WERI-Rb-1 (cell line): ENCODE measurements at regions not wholly inside any gene's neighbourhood (a gene's known extent, or its start where the extent isn't known, plus 50 kb on each side); places are given as distances from the start of the nearest gene placed in this dataset.

ENCODE experiments used
- DNase-seq: peaks from one replicate; pipeline ENCODE4 v3.0.0-alpha.2; 2020
- H3K27ac ChIP-seq: fragments of 250-450 bp; sonication (Bioruptor Pico); 2 replicates; pipeline ENCODE4 v1.5.1; 2020; ENCODE audit warnings: mild to moderate bottlenecking, moderate library complexity
- H3K27me3 ChIP-seq: fragments of 250-450 bp; sonication (Bioruptor Pico); 2 replicates; pipeline ENCODE4 v1.5.1; 2021; ENCODE audit warnings: mild to moderate bottlenecking, low read depth, moderate library complexity; ENCODE audit not compliant: insufficient read depth, severe bottlenecking
- H3K36me3 ChIP-seq: fragments of 250-450 bp; sonication (Bioruptor Pico); 2 replicates; pipeline ENCODE4 v1.5.1; 2020; ENCODE audit warnings: mild to moderate bottlenecking, moderate library complexity
- H3K4me3 ChIP-seq: 2 replicates; pipeline ENCODE4 v1.5.1; 2011; ENCODE audit warnings: low read depth, mild to moderate bottlenecking, control low read depth, low read length
- H3K9me3 ChIP-seq: fragments of 250-450 bp; sonication (Bioruptor Pico); 2 replicates; pipeline ENCODE4 v1.5.1; 2021; ENCODE audit warnings: mild to moderate bottlenecking, moderate library complexity; ENCODE audit not compliant: severe bottlenecking
- TF ChIP-seq, protein P1 (sequence below): IDR thresholded peaks from 2 replicates; pipeline ENCODE4 v1.5.1; 2011; ENCODE audit warnings: low read depth, mild to moderate bottlenecking, control low read depth, inconsistent platforms, low read length

- TF ChIP-seq, protein P1, sequence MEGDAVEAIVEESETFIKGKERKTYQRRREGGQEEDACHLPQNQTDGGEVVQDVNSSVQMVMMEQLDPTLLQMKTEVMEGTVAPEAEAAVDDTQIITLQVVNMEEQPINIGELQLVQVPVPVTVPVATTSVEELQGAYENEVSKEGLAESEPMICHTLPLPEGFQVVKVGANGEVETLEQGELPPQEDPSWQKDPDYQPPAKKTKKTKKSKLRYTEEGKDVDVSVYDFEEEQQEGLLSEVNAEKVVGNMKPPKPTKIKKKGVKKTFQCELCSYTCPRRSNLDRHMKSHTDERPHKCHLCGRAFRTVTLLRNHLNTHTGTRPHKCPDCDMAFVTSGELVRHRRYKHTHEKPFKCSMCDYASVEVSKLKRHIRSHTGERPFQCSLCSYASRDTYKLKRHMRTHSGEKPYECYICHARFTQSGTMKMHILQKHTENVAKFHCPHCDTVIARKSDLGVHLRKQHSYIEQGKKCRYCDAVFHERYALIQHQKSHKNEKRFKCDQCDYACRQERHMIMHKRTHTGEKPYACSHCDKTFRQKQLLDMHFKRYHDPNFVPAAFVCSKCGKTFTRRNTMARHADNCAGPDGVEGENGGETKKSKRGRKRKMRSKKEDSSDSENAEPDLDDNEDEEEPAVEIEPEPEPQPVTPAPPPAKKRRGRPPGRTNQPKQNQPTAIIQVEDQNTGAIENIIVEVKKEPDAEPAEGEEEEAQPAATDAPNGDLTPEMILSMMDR: no peak
- Histone ChIP-seq H3K27me3 (no peaks in the 10 kb centered on the region), H3K36me3 (no peaks in the 10 kb centered on the region), H3K9me3 (no peaks in the 10 kb centered on the region), H3K27ac (no peak overlapping the region), H3K4me3 (no peak overlapping the region)
- no peak for DNase-seq
These were observed 775.1 kb downstream of the GATA3 start for GRCh38 chr10:8829592-8829991.

GRCh38 chr10:8830048-8830447, 775.6 kb downstream of the GATA3 start:
- Histone ChIP-seq H3K27me3 (no peaks in the 10 kb centered on the region), H3K36me3 (no peaks in the 10 kb centered on the region), H3K27ac (no peak overlapping the region), H3K4me3 (no peak overlapping the region), H3K9me3 (no peaks in the 10 kb centered on the region)
- TF ChIP-seq, protein P1: no peak
- no peak for DNase-seq

DNA sequence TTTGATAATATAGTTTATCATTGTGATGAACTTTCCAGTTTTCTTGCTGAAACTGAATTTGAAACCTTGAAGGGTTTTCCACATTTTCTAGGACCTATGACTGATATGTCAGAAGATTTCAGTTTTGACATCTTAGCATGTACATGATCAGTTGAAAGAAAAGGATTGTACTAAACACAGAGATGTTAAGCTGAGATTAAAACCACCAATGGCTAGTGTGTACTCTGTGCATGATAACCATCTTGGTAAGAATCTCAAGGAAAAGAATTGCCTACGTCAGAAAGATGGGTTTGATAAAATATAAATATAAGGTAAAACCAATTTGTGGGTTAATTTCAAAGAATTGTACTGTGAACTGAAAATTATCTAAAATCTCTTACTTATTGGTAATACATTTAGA, 776.4 kb downstream of the GATA3 start:
- TF ChIP-seq, protein P1: no peak
- Histone ChIP-seq H3K36me3 (no peaks in the 10 kb centered on the region), H3K9me3 (no peaks in the 10 kb centered on the region), H3K27me3 (no peaks in the 10 kb centered on the region), H3K4me3 (no peak overlapping the region), H3K27ac (no peak overlapping the region)
- DNase-seq: no peak

- DNase-seq: no peak
- Histone ChIP-seq H3K9me3 (no peaks in the 10 kb centered on the region), H3K4me3 (no peak overlapping the region), H3K27ac (no peak overlapping the region), H3K27me3 (no peaks in the 10 kb centered on the region), H3K36me3 (no peaks in the 10 kb centered on the region)
- TF ChIP-seq, protein P1: no peak
These were observed 781.1 kb downstream of the GATA3 start for GRCh38 chr10:8835453-8836167.

DNA sequence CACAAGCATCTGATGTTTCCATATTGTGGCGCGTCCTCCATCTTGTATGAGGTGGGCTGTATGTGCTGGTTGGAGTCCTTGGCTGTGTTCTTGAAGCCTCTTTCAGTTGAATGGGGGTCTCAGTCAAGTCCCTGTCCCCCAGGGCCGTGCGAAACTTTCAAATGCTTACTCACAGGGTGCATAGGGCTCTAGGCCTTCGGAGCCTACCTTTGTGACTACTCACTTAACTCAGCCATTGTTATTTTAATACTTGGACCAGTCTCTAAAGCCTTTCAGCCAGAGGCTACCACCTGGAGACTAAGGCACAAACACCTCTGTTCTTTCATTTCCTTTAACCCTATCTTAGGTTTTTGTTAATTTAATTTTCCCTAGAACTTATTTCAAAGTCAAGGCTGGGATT, 785.9 kb downstream of the GATA3 start:
- TF ChIP-seq, protein P1: no peak
- H3K36me3 ChIP-seq: no peaks in the 10 kb centered on the region
- H3K27ac ChIP-seq: no peak overlapping the region
- no peak for DNase-seq
- H3K27me3 ChIP-seq: no peaks in the 10 kb centered on the region
- no peaks in the 10 kb centered on the region for H3K9me3 ChIP-seq
- no peak overlapping the region for H3K4me3 ChIP-seq

- no peak for DNase-seq
- no peaks in the 10 kb centered on the region for H3K9me3 ChIP-seq
- TF ChIP-seq, protein P1: no peak
- H3K27me3 ChIP-seq: no peaks in the 10 kb centered on the region
- H3K4me3 ChIP-seq: no peak overlapping the region
- H3K36me3 ChIP-seq: no peaks in the 10 kb centered on the region
- H3K27ac ChIP-seq: no peak overlapping the region
These were observed 789.7 kb downstream of the GATA3 start for GRCh38 chr10:8844141-8844540.
